Thyroid gland (tissue), 4 donors: ENCODE measurements at regions not wholly inside any gene's neighbourhood (a gene's known extent, or its start where the extent isn't known, plus 50 kb on each side); places are given as distances from the start of the nearest gene placed in this dataset.
"Not testable (repeated sequence)": the region's sequence is repeated elsewhere in the genome, so short reads cannot be mapped to it uniquely, and the experiment has no call there.

Experiments
- DNase-seq, 2 donors: peaks; one replicate each; pipeline ENCODE4 v3.0.0-alpha.2; 2019
- H3K27ac ChIP-seq, 3 donors: fragments of 200-600 bp; sonication (generic); 1 replicate in 2 of 3; 2 replicates in 1 of 3; pipeline ENCODE4 v1.5.1; 2016 to 2019; ENCODE audit warnings: mild to moderate bottlenecking in 1 of 3, moderate library complexity in 1 of 3
- H3K27me3 ChIP-seq: fragments of 200-600 bp; sonication (generic); one replicate; pipeline ENCODE4 v1.5.1; 2019
- H3K36me3 ChIP-seq, 2 donors: fragments of 200-600 bp; sonication (generic); one replicate each; pipeline ENCODE4 v1.5.1; 2016 to 2019
- H3K4me1 ChIP-seq, 2 donors: fragments of 200-600 bp; sonication (generic); one replicate each; pipeline ENCODE4 v1.5.1; 2017 to 2019
- H3K4me3 ChIP-seq, 3 donors: fragments of 200-600 bp; sonication (generic); replicated peaks in 1 of 3; 1 replicate in 2 of 3; 2 replicates in 1 of 3; pipeline ENCODE4 v1.5.1; 2016; ENCODE audit warnings: mild to moderate bottlenecking in 1 of 3
- H3K9me3 ChIP-seq: fragments of 200-600 bp; sonication (generic); one replicate; pipeline ENCODE4 v1.5.1; 2017
- CTCF ChIP-seq, 6 experiments: fragments of 200-600 bp in 3 of 6; fragments of 450-650 bp in 3 of 6; sonication (generic) in 3 of 6; IDR thresholded peaks; one replicate each; pipeline ENCODE4 v1.5.1; 2016 to 2019; ENCODE audit warnings: antibody characterized with exemption in 6 of 6, mild to moderate bottlenecking in 2 of 6, inconsistent platforms in 1 of 6, moderate library complexity in 1 of 6
- POLR2A ChIP-seq, 2 donors: fragments of 450-650 bp; IDR thresholded peaks; one replicate each; pipeline ENCODE4 v1.6.1; 2017; ENCODE audit warnings: antibody characterized with exemption in 2 of 2, mild to moderate bottlenecking in 2 of 2, moderate library complexity in 1 of 2
- WGBS, 2 donors: methylation state at CpG; one replicate each; pipeline ENCODE4 v1.1.5; 2017; 5-methylcytosine and 5-hydroxymethylcytosine counted together
- intact Hi-C: fragments of 100-400 bp; cut with DNase I; formaldehyde crosslinking; loops from one replicate; pipeline ENCODE4 v1.15.1; 2023

GRCh38 chr6:68031054-68031453 lies 604.0 kb upstream of the ADGRB3 start:
- Histone ChIP-seq H3K27ac (no peak overlapping the region), H3K4me3 (no peak overlapping the region), H3K27me3 (no peaks in the 10 kb centered on the region), H3K36me3 (no peaks in the 10 kb centered on the region), H3K4me1 (no peaks in the 10 kb centered on the region), H3K9me3 (no peaks in the 10 kb centered on the region)
- DNase-seq = no peak
- 88 to 92% methylated on average over 1 of the region's 1 CpG for WGBS, 2 donors
- no peak for TF ChIP-seq CTCF (IDR thresholded peaks at IDR 0.05)
- no peak for TF ChIP-seq POLR2A (IDR thresholded peaks at IDR 0.05)
- intact Hi-C loops = no loop called here

- Histone ChIP-seq H3K27ac (no peak overlapping the region), H3K4me3 (no peak overlapping the region), H3K9me3 (no peaks in the 10 kb centered on the region), H3K27me3 (no peaks in the 10 kb centered on the region), H3K4me1 (no peaks in the 10 kb centered on the region), H3K36me3 (no peaks in the 10 kb centered on the region)
- TF ChIP-seq CTCF (IDR thresholded peaks at IDR 0.05) (no peak), POLR2A (IDR thresholded peaks at IDR 0.05) (no peak)
- intact Hi-C loops = no loop called here
- WGBS, 2 donors = 87 to 89% methylated on average over 3 of the region's 3 CpGs
- DNase-seq = no peak
These were observed 608.6 kb upstream of the ADGRB3 start for GRCh38 chr6:68026483-68026882.

GRCh38 chr6:68025764-68026163 lies 609.3 kb upstream of the ADGRB3 start:
- intact Hi-C loops = no loop called here

GRCh38 chr6:68024570-68025269 lies 610.4 kb upstream of the ADGRB3 start:
- Histone ChIP-seq H3K9me3 (no peaks in the 10 kb centered on the region), H3K4me3 (no peak overlapping the region), H3K4me1 (no peaks in the 10 kb centered on the region), H3K27me3 (no peaks in the 10 kb centered on the region), H3K27ac (no peak overlapping the region), H3K36me3 (no peaks in the 10 kb centered on the region)
- intact Hi-C loops = no loop called here
- TF ChIP-seq CTCF (IDR thresholded peaks at IDR 0.05) = no peak
- no peak for TF ChIP-seq POLR2A (IDR thresholded peaks at IDR 0.05)
- DNase-seq = no peak
- WGBS, 2 donors = 74 to 80% methylated on average over 5 of the region's 5 CpGs

More at GRCh38 chr6:68025764-68026163, 609.3 kb upstream of the ADGRB3 start:
- DNase-seq = no peak
- Histone ChIP-seq H3K27me3 (no peaks in the 10 kb centered on the region), H3K9me3 (no peaks in the 10 kb centered on the region), H3K4me1 (no peaks in the 10 kb centered on the region), H3K27ac (no peak overlapping the region), H3K4me3 (no peak overlapping the region), H3K36me3 (no peaks in the 10 kb centered on the region)
- WGBS, 2 donors = 74 to 80% methylated on average over 3 of the region's 3 CpGs
- TF ChIP-seq POLR2A (IDR thresholded peaks at IDR 0.05) (no peak), CTCF (IDR thresholded peaks at IDR 0.05) (no peak)

- H3K27me3 ChIP-seq, H3K36me3 ChIP-seq, H3K27ac ChIP-seq, H3K9me3 ChIP-seq, H3K4me3 ChIP-seq, intact Hi-C loops, H3K4me1 ChIP-seq, DNase-seq: not testable (repeated sequence)
- 0 to 93% methylated on average over 1 of the region's 1 CpG for WGBS, 2 donors
These were observed 612.1 kb upstream of the ADGRB3 start for GRCh38 chr6:68022968-68023367.
